HG02870 (cell line): ENCODE measurements at regions not wholly inside any gene's neighbourhood (a gene's known extent, or its start where the extent isn't known, plus 50 kb on each side); places are given as distances from the start of the nearest gene placed in this dataset.
"Not testable (repeated sequence)": the region's sequence is repeated elsewhere in the genome, so short reads cannot be mapped to it uniquely, and the experiment has no call there.

Experiments used
- ATAC-seq: cut with Tn5 transposase; IDR thresholded peaks from one replicate; pipeline ENCODE4 v1.9.1; 2021; ENCODE audit warnings: mild to moderate bottlenecking, moderate library complexity; ENCODE audit not compliant: unreplicated experiment

DNA sequence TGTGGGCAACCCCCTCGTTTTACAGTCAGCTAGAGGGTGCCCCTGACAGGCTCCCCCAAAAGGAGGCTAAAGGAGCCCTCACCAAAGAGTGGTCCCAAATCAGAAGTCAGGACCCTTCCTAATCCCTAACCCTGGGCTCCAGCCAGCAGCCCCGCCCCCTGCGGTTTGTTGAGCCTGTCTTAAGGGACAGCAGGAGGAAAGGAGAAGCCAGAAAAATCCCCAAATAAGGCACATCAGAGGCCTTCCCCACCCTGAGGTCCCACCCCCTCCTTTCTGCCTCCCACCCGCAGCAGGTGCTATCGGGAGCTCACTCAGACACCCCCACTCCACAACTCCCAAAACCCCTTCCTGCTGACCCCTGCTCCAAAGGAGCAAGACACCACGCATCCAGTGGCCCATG lies 127.2 kb downstream of the TNFRSF13B start:
- not testable (repeated sequence) for ATAC-seq

DNA sequence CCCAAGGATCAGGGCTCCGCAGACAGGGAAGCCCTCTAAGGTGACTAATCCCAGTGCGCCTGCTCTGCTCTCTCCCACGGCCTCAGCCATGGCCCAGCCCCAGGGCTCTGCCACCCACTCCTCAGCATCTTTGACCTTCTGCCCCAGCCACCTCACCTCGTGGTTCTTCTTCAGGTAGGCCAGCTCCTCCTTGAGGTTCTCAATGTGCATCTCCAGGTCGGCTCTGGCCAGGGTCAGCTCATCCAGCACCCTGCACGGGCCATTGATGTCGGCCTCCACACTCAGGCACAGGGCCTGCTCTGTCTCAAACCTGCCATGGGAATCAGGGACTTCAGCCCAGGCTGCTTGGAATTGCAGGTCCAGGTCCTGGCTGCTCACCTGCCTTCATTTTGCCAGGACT lies 128.4 kb downstream of the TNFRSF13B start:
- ATAC-seq: not testable (repeated sequence)

DNA sequence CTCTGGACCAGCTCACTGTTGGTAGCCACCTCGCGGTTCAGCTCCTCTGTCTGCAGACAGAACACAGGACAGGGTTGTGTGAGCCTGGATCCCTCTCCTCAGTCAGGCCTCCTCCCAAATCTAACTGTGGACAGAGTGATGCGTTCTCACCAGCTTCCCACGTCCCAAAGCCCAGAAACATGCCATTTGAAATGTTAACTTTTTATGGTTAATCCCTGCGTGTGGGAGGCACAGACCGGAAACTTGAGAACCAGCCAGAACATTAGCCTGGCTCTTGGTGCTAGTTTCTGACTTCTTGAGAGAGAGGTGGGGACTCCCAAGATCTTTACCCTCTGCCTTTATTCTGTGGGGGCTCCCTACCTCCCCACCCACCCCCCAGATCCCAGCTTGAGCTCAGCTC lies 129.6 kb downstream of the TNFRSF13B start:
- not testable (repeated sequence) for ATAC-seq

DNA sequence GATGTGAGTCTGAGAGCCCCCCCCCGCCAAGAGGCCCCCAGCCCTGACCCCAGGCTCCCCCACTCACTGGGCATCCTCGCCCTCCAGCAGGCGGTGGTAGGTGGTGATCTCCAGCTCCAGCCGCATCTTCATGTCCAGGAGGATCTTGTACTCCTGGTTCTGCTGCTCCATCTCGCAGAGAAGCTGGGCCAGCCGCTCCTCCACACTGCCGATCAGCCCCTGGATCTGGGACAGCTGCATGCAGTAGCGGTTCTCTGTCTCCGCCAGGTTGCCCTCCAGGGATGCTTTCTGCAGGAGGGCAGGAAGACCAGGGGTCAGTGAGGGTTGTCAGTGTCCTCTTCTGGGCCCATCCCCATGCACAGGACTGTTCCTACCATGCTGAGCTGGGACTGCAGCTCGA lies 130.0 kb downstream of the TNFRSF13B start:
- not testable (repeated sequence) for ATAC-seq

DNA sequence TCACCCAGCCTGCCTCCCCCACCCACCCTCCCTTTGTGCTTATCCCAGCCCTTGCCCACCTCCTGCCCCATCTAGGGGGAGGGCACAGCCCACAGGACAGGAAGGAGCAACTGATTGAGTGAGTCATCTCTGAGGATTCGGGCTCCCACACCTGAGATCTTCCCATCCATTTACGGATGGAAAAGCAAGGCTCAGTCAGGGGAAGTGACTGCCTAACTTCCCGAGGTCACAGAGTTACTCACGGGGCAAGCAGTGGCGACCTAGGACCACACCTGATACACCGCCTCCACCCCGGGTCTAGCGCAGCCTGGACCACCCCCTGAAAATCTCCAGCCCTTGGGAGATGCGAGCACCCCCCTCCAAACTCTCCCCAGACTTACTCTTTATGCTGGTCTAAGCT lies 131.7 kb downstream of the TNFRSF13B start:
- ATAC-seq: not testable (repeated sequence)

DNA sequence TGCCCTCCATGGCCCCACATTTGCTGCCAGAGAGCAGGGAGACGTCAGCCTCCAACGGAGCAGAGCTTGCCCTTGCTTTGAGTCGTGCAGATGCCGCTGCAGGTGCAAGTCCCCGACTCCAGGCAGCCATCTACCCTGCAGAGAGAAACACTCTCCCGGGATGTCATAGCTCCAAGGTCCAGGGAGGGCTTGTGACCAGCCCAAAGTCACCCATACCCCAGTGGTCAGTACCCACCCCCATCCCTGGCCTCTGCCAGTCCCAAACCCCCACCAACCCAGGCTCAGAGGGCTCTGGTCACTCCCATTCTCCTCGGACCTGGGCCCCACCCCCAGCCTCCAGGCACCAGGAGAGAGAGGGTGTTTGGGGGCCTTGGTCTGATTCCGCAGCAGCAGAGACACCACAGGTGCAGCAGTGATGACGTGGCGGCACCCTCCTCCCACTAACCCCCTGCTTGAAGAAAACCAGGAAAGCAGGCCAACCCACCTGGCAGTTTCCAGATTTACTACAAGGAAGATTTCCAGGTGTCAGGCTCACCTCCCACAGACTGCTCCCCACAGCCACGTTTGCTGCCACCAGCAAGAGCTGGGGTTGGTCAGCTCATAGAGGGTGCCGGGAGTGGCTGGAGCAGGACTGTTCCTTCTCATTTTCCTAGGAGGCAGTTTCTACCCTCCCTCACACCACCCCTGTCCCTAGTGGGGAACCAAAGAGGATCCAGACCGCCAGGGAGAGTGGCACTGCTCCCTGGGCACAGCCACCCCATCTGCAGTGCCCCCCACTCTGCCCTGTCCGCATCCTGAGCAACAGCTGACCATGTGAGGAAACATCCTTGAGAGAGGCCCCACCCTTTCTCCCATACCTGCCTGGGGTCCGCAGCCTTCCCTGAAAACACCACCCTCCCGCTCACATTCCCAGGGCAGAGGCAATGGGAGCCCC lies 132.4 kb downstream of the TNFRSF13B start:
- ATAC-seq: not testable (repeated sequence)

DNA sequence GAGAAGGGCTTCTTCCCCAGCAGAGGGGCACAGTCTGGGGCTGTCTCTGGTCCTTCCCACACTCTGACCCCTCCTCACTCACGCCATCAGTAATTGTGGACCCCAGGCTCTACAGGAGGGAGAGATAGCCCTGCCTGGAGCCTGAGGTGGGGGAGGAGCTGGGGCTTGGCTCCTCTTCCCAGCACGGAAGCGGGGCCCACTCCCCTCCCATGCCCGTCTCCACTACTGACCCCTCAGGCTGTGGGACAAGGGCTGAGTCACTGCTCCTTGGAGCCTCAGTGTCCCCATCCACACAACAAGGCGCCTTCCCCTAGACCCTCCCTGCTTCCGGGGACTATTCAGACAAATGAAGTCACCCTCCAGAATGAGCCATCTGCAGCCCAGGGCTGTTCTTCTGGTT lies 133.1 kb downstream of the TNFRSF13B start:
- ATAC-seq: not testable (repeated sequence)

DNA sequence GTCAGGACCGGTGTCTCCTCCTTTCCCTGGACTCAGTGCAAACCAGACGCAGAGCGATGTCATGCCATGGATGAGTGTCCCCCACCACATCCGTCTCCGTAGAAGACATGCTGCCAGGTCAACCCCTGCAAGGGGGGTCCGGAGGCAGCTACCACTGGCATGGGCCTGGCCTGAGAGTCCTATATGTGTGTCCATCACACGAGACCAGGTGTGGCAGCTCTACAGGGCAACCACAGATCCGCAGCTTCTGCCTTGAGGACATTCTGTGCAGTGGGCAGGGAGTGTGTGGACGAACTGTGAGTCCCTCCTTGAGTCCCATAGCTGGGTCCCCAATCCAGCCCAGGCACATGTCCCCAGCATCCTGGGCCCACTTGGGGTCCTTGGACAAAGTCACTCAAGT lies 133.6 kb downstream of the TNFRSF13B start:
- ATAC-seq: not testable (repeated sequence)

DNA sequence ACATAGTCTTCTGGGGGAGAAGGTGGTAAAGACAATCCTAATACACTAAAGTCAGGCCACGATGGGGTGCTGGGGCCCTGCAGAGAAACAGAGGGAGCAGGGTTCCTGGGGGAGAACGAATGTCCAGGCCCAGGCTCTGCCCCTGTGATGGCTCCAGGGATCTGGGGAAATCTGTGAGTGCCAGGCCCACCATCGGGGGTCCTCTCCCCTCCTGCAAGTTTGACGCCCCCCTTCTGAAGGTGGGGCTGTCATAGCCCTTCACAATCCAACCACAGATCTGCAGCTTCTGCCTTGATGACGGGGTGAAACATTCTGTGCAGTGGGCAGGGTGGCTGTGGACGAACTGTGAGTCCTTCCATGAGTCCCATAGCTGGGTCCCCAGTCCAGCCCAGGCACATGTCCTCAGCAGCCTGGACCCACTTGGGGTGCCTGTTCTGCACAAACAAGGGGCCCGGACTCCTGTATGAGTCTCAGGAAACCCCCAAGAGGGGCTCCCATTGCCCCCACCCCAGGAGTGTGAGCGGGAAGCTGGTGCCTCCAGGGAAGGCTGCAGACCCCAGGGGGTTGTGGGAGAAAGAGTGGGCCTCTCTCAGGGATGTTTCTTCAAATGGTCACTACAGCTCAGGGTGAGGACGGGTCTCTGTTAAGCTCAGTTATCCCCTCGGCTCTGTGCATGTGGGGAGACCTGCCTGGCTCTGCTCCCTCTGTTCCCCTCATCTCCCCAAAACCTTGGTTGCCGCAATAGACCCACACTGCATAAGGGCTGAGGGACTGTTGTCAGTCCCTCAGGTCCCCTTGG lies 134.3 kb downstream of the TNFRSF13B start:
- ATAC-seq: not testable (repeated sequence)

DNA sequence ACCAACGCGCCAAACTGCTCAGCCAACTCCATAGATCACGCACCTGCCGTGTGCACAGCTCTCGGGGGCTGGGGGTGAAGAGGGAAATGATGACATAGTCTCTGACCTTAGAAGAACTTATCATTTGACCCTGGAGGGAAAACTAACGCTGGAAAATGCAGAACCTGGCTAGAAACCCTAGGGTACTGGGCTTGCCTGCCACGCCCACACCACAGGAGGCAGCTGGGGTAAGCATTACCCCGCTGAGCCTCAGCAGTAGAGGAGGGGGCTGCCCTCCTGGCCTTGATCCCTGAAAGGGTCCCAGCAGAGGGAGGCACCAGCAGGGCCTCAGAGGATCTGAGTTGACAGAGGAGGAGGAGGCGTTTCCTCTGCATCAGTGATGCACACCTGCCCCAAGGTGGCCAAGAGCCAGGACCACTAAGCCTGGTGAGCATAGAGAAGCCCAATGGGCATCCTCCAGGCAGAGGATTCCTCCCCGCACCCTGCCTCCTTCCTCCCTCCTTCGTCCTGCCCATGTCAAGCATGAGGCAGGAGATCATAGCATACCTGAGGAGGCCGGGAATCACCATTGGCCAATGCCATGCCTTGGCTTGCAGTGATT lies 135.5 kb downstream of the TNFRSF13B start:
- not testable (repeated sequence) for ATAC-seq

DNA sequence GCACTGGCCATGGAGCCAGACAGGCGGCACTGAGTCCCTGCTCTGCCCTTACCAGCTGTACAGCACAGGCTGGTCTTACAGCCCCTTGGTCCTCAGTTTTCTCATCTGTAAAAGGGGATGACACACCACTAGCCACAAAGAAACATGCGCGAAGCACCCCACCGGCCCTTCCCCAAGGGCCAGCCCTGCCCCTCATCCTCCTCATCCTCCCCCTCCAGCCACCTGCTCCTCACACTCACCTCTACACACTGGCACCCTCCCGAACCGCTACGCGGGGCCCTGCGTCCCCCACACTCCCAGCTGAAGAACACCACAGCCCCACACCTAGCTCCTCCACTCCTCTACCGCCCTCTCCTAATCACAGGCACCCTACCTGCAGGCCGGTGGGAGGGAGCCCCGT lies 138.4 kb downstream of the TNFRSF13B start:
- ATAC-seq: not testable (repeated sequence)

DNA sequence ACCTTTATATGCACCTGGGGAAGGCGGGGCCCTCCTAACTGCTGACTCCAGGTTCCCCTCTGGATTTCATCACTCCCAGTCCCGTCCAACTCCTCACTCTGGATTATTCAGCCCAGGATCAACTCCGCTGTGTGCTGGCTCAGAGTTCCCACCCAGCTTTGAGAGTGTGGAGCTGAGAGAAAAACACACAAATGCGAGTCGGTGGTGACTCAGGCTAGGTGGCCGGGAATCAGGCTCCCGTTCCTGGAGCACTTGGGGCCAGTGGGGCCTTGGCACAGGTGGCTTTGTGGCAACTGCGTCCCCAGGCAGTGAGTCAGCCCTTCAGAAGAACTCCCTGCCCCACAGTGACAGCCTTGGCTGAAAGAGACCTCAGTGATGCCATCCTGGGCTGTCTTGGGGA lies 139.1 kb downstream of the TNFRSF13B start:
- ATAC-seq: not testable (repeated sequence)

DNA sequence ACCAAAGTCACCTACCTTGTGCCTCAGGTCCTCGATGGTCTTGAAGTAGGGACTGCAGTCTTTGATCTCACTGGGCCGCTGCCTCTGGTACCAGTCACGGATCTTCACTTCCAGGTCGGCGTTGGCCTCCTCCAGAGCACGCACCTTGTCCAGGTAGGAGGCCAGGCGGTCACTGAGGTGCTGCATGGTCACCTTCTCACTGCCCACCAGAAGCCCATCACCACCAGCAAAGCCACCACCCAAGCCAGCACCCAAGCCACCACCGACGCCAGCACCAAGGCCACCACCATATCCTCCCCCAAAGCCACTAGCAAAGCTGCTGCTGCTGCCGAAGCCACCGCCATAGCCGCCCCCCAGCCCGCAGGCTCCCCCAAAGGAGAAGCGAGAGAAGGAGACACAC lies 139.7 kb downstream of the TNFRSF13B start:
- not testable (repeated sequence) for ATAC-seq

DNA sequence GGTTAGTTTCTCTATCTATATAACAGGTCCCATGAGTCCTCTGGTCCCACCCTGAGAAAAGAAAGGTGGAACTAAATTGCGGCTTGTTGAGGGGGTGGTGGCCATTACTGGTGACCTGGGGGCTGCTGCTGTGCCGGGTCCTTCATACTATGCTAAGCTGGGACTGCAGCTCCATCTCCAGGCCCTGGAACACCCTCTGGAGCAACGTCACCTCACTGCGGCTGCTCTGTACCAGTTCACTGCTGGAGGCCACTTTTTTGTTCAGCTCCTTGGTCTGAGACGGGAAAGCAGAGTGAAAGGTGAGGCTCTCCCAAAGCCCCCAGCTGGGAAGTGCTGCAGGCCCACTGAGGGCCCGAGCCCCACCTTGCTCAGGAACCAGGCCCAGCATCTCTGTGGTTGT lies 140.7 kb downstream of the CCDC144A start:
- ATAC-seq: not testable (repeated sequence)

DNA sequence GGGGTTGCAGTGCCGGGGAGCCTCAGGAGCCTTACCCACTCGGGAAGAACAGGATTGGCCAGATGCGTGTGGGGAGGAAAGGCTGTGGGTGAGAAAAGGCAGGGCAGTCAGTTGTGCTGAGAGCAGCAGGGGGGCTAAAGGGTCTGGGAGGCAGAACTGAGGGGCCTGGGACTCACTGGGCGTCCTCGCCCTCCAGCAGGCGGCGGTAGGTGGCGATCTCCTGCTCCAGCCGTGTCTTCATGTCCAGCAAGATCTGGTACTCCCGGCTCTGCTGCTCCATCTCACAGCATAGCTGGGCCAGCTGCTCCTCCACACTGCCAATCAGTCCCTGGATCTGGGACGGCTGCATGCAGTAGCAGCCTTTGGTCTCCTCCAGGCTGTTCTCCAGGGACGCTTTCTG lies 140.2 kb downstream of the CCDC144A start:
- ATAC-seq: not testable (repeated sequence)
